WTC11 (cell line): ENCODE measurements at regions not wholly inside any gene's neighbourhood (a gene's known extent, or its start where the extent isn't known, plus 50 kb on each side); places are given as distances from the start of the nearest gene placed in this dataset.

ENCODE experiments used
- ATAC-seq: fragments of 200-7000 bp; cut with Tn5 transposase; 2 replicates; pipeline ENCODE4 v1.10.0; 2021; ENCODE audit warnings: mild to moderate bottlenecking, moderate library complexity
- CTCF ChIA-PET: fragments of 300-600 bp; sonication (Branson Sonifier 250); formaldehyde crosslinking; loops from one replicate; lab custom pipeline; 2021; ENCODE audit warnings: antibody characterized with exemption; lab: Charles Lee
- POLR2A ChIA-PET: fragments of 350-600 bp; sonication (Branson Sonifier 250); formaldehyde crosslinking; loops from one replicate; lab custom pipeline; 2021; ENCODE audit warnings: antibody characterized with exemption; lab: Charles Lee
- DNase-seq: peaks from one replicate; pipeline ENCODE4 v3.0.0; 2021; ENCODE audit warnings: low spot score
- H3K27ac Mint-ChIP-seq: 2 replicates; pipeline ENCODE4 v1.8.0; 2021; ENCODE audit warnings: mixed read lengths
- H3K27me3 Mint-ChIP-seq: 2 replicates; pipeline ENCODE4 v1.8.0; 2021; ENCODE audit warnings: low read depth, mild to moderate bottlenecking, moderate library complexity, mixed read lengths
- H3K36me3 Mint-ChIP-seq: 2 replicates; pipeline ENCODE4 v1.8.0; 2021; ENCODE audit warnings: mixed read lengths
- H3K4me1 Mint-ChIP-seq: 2 replicates; pipeline ENCODE4 v1.8.0; 2022; ENCODE audit warnings: mixed read lengths
- H3K4me3 Mint-ChIP-seq: 2 replicates; pipeline ENCODE4 v1.8.0; 2021; ENCODE audit warnings: mild to moderate bottlenecking, moderate library complexity, mixed read lengths
- H3K9me3 Mint-ChIP-seq: 2 replicates; pipeline ENCODE4 v1.8.0; 2021; ENCODE audit warnings: mixed read lengths
- ARID4B ChIP-seq: sonication (generic); formaldehyde crosslinking; IDR thresholded peaks from 2 replicates; pipeline ENCODE4 v1.8.0; 2023; ENCODE audit warnings: missing genetic modification reagents, mild to moderate bottlenecking, borderline replicate concordance
- ERG ChIP-seq: fragments of 250-450 bp; sonication (Bioruptor Pico); IDR thresholded peaks from 2 replicates; pipeline ENCODE4 v1.8.0; 2021; ENCODE audit warnings: mild to moderate bottlenecking
- GABPB1 ChIP-seq: sonication (generic); formaldehyde crosslinking; IDR thresholded peaks from 2 replicates; pipeline ENCODE4 v1.8.1; 2023; ENCODE audit warnings: mild to moderate bottlenecking, missing genetic modification reagents
- GRHL2 ChIP-seq: fragments of 250-450 bp; sonication (Bioruptor Pico); IDR thresholded peaks from 2 replicates; pipeline ENCODE4 v1.8.0; 2022; ENCODE audit warnings: mild to moderate bottlenecking, moderate library complexity; ENCODE audit not compliant: insufficient replicate concordance, severe bottlenecking
- GTF2I ChIP-seq: fragments of 250-450 bp; sonication (Bioruptor Pico); conservative IDR thresholded peaks from 2 replicates; pipeline ENCODE4 v1.4.0; 2021; ENCODE audit warnings: mild to moderate bottlenecking
- HMGA2 ChIP-seq: fragments of 250-450 bp; sonication (Bioruptor Pico); IDR thresholded peaks from 2 replicates; pipeline ENCODE4 v1.4.0; 2021; ENCODE audit warnings: mild to moderate bottlenecking, moderate library complexity
- JAZF1 ChIP-seq: fragments of 250-450 bp; sonication (Bioruptor Pico); IDR thresholded peaks from 2 replicates; pipeline ENCODE4 v1.9.0; 2021; ENCODE audit warnings: moderate library complexity, mild to moderate bottlenecking, inconsistent platforms
- JUN ChIP-seq: sonication (generic); formaldehyde crosslinking; IDR thresholded peaks from 2 replicates; pipeline ENCODE4 v1.8.0; 2023; ENCODE audit warnings: mild to moderate bottlenecking, missing genetic modification reagents
- NR1H2 ChIP-seq: sonication (generic); formaldehyde crosslinking; IDR thresholded peaks from 2 replicates; pipeline ENCODE4 v1.9.0; 2021; ENCODE audit warnings: mild to moderate bottlenecking, moderate library complexity, missing genetic modification reagents
- PRRX2 ChIP-seq: fragments of 250-450 bp; sonication (Bioruptor Pico); IDR thresholded peaks from 2 replicates; pipeline ENCODE4 v1.8.0; 2021; ENCODE audit warnings: mild to moderate bottlenecking
- TCF7 ChIP-seq: sonication (generic); formaldehyde crosslinking; IDR thresholded peaks from 2 replicates; pipeline ENCODE4 v1.8.0; 2022; ENCODE audit warnings: mild to moderate bottlenecking, low read depth, missing genetic modification reagents, moderate library complexity
- TP53 ChIP-seq: sonication (generic); formaldehyde crosslinking; IDR thresholded peaks from 2 replicates; pipeline ENCODE4 v1.8.1; 2023; ENCODE audit warnings: mild to moderate bottlenecking, missing genetic modification reagents
- ZNF232 ChIP-seq: sonication (generic); formaldehyde crosslinking; IDR thresholded peaks from 2 replicates; pipeline ENCODE4 v1.8.0; 2022; ENCODE audit warnings: mild to moderate bottlenecking, missing genetic modification reagents
- ZNF532 ChIP-seq: fragments of 250-450 bp; sonication (Bioruptor Pico); IDR thresholded peaks from 2 replicates; pipeline ENCODE4 v1.9.0; 2021; ENCODE audit warnings: mild to moderate bottlenecking, borderline replicate concordance

- TF ChIP-seq ARID4B (CRISPR knock-in tag), result no peak
- TF ChIP-seq, all 79 proteins: peak for 0
Measured at GRCh38 chr13:72004784-72005374, 137.9 kb upstream of the DACH1 start (continued).

- TF ChIP-seq JAZF1, result no peak
- no peak for TF ChIP-seq GABPB1 (CRISPR knock-in tag)
- no peak for TF ChIP-seq GTF2I (CRISPR knock-in tag)
- no peak for TF ChIP-seq TP53 (CRISPR knock-in tag)
- no peak for TF ChIP-seq GRHL2 (CRISPR knock-in tag)
- TF ChIP-seq ZNF232, result no peak
- no peak for TF ChIP-seq ZNF532 (CRISPR knock-in tag)
- no peak for TF ChIP-seq PRRX2 (CRISPR knock-in tag)
- TF ChIP-seq ERG (CRISPR knock-in tag), result no peak
- no peaks in the 10 kb centered on the region for H3K27me3 Mint-ChIP-seq
- H3K4me1 Mint-ChIP-seq, result peaks cover 3% of the 10 kb centered on the region; the same call in 1 of the 2 replicates
- CTCF ChIA-PET, result no interaction called here
- ATAC-seq (no peak), DNase-seq (no peak)
- H3K4me3 Mint-ChIP-seq, result no peak overlapping the region
- H3K27ac Mint-ChIP-seq, result no peak overlapping the region
- peaks cover 9% of the 10 kb centered on the region for H3K9me3 Mint-ChIP-seq
- H3K36me3 Mint-ChIP-seq, result peaks cover 2% of the 10 kb centered on the region; the same call in 1 of the 2 replicates
- POLR2A ChIA-PET, result no interaction called here
Measured at GRCh38 chr13:72004246-72004645, 137.2 kb upstream of the DACH1 start.

- TF ChIP-seq TCF7 (CRISPR knock-in tag), result no peak
- TF ChIP-seq JUN (CRISPR knock-in tag), result no peak
- TF ChIP-seq NR1H2 (CRISPR knock-in tag), result no peak
- TF ChIP-seq HMGA2 (CRISPR knock-in tag), result peak; percentile 95
- TF ChIP-seq, all 79 proteins: peak for 1
- CTCF ChIA-PET, result no interaction called here
Measured at GRCh38 chr13:71998223-71998622, 131.2 kb upstream of the DACH1 start.

More at GRCh38 chr13:71998223-71998622, 131.2 kb upstream of the DACH1 start:
- ATAC-seq (no peak), DNase-seq (no peak)
- H3K9me3 Mint-ChIP-seq, result peaks cover 17% of the 10 kb centered on the region
- no peak overlapping the region for H3K4me3 Mint-ChIP-seq
- H3K4me1 Mint-ChIP-seq, result no peaks in the 10 kb centered on the region
- no peaks in the 10 kb centered on the region for H3K27me3 Mint-ChIP-seq
- POLR2A ChIA-PET, result interaction anchor here (0.6 kb wide), 1 partner anchor 20 kb away, joined by 3 read pairs; no protein-coding TSS in a partner anchor
- peaks cover 7% of the 10 kb centered on the region; the same call in 1 of the 2 replicates for H3K36me3 Mint-ChIP-seq
- no peak overlapping the region for H3K27ac Mint-ChIP-seq
